OCI-LY3 (cell line): ENCODE measurements at regions not wholly inside any gene's neighbourhood (a gene's known extent, or its start where the extent isn't known, plus 50 kb on each side); places are given as distances from the start of the nearest gene placed in this dataset.

Experiments
- EZH2phosphoT487 ChIP-seq: fragments of 200-600 bp; shearing (Covaris generic); IDR thresholded peaks from 2 replicates; pipeline ENCODE4 v1.6.1; 2018; ENCODE audit warnings: antibody characterized with exemption, mixed run types, low read depth
- TF ChIP-seq, protein P1 (sequence below): fragments of 200-600, 300-600 bp; sonication (generic); IDR thresholded peaks from 2 replicates; pipeline ENCODE4 v1.5.1; 2014; ENCODE audit warnings: antibody characterized with exemption, low read length, low read depth

DNA sequence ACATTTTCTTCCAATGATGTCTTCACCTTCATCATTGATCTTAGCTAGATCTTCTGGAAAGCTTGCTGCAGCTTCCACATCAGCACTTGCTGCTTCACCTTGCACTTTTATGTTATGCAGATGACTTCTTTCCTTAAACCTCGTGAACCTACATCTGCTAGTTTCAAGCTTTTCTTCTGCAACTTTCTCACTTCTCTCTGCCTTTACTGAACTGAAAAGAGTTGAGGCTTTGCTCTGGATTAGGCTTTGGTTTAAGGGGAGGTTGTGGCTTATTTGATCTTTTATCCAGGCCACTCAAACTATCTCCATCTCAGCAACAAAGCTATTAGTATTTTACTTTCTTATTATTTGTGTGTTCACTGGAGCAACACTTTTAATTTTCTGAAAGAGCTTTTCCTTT, 125.5 kb upstream of the POM121L12 start:
- TF ChIP-seq, protein P1, sequence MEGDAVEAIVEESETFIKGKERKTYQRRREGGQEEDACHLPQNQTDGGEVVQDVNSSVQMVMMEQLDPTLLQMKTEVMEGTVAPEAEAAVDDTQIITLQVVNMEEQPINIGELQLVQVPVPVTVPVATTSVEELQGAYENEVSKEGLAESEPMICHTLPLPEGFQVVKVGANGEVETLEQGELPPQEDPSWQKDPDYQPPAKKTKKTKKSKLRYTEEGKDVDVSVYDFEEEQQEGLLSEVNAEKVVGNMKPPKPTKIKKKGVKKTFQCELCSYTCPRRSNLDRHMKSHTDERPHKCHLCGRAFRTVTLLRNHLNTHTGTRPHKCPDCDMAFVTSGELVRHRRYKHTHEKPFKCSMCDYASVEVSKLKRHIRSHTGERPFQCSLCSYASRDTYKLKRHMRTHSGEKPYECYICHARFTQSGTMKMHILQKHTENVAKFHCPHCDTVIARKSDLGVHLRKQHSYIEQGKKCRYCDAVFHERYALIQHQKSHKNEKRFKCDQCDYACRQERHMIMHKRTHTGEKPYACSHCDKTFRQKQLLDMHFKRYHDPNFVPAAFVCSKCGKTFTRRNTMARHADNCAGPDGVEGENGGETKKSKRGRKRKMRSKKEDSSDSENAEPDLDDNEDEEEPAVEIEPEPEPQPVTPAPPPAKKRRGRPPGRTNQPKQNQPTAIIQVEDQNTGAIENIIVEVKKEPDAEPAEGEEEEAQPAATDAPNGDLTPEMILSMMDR = no peak
- TF ChIP-seq EZH2phosphoT487 = no peak
